HL-60 (cell line): ENCODE measurements at regions not wholly inside any gene's neighbourhood (a gene's known extent, or its start where the extent isn't known, plus 50 kb on each side); places are given as distances from the start of the nearest gene placed in this dataset.

Experiments
- DNase-seq, 2 experiments: peaks; one replicate each; pipeline ENCODE4 v3.0.0-alpha.2; 2010 to 2020; ENCODE audit warnings: low read depth in 1 of 2, low spot score in 1 of 2
- H3K27ac ChIP-seq: fragments of 250-450 bp; sonication (Bioruptor Pico); replicated peaks from 2 replicates; pipeline ENCODE4 v1.5.1; 2020; ENCODE audit warnings: mild to moderate bottlenecking, moderate library complexity
- H3K27me3 ChIP-seq: fragments of 250-450 bp; sonication (Bioruptor Pico); 2 replicates; pipeline ENCODE4 v1.5.1; 2021; ENCODE audit warnings: mild to moderate bottlenecking, moderate library complexity; ENCODE audit not compliant: insufficient read depth, poor library complexity, severe bottlenecking
- H3K4me3 ChIP-seq: replicated peaks from 2 replicates; pipeline ENCODE4 v1.5.1; 2011; ENCODE audit warnings: mild to moderate bottlenecking, control low read depth, low read length; ENCODE audit not compliant: insufficient read depth
- CTCF ChIP-seq: IDR thresholded peaks from one replicate; pipeline ENCODE4 v1.5.1; 2011; ENCODE audit warnings: low read length, control low read depth, inconsistent platforms; ENCODE audit not compliant: insufficient read depth
- GABPA ChIP-seq: IDR thresholded peaks from 2 replicates; pipeline ENCODE4 v1.6.1; 2012; ENCODE audit warnings: low read depth
- POLR2AphosphoS5 ChIP-seq: IDR thresholded peaks from 2 replicates; pipeline ENCODE4 v1.6.1; 2012; ENCODE audit warnings: low read depth
- REST ChIP-seq: IDR thresholded peaks from 2 replicates; pipeline ENCODE4 v1.6.1; 2012; ENCODE audit warnings: low read depth; ENCODE audit not compliant: insufficient replicate concordance
- SPI1 ChIP-seq: IDR thresholded peaks from 2 replicates; pipeline ENCODE4 v1.6.1; 2012; ENCODE audit warnings: low read depth, mild to moderate bottlenecking, borderline replicate concordance

GRCh38 chr2:201953880-201954279 is 79.8 kb upstream of the FZD7 start:
- Histone ChIP-seq H3K27me3 (no peaks in the 10 kb centered on the region), H3K4me3 (no peak overlapping the region), H3K27ac (no peak overlapping the region)
- DNase-seq = no peak
- TF ChIP-seq SPI1 (no peak), POLR2AphosphoS5 (no peak), GABPA (no peak), CTCF (no peak), REST (no peak)

- TF ChIP-seq GABPA = no peak
- no peak for TF ChIP-seq SPI1
- TF ChIP-seq POLR2AphosphoS5 = no peak
- no peak for TF ChIP-seq REST
- no peak for TF ChIP-seq CTCF
- no peak for DNase-seq
- no peak overlapping the region for H3K27ac ChIP-seq
- no peaks in the 10 kb centered on the region for H3K27me3 ChIP-seq
- H3K4me3 ChIP-seq = no peak overlapping the region
Measured at GRCh38 chr2:201955231-201955630, 78.4 kb upstream of the FZD7 start.

- no peak for TF ChIP-seq CTCF
- no peak for TF ChIP-seq POLR2AphosphoS5
- no peak for TF ChIP-seq GABPA
- TF ChIP-seq SPI1 = no peak
- TF ChIP-seq REST = no peak
- no peak for DNase-seq
Measured at GRCh38 chr2:201955702-201956141, 77.9 kb upstream of the FZD7 start.

More at GRCh38 chr2:201955702-201956141, 77.9 kb upstream of the FZD7 start:
- H3K27me3 ChIP-seq = no peaks in the 10 kb centered on the region
- no peak overlapping the region for H3K27ac ChIP-seq
- no peak overlapping the region for H3K4me3 ChIP-seq
